RWPE1 (cell line): ENCODE measurements at regions not wholly inside any gene's neighbourhood (a gene's known extent, or its start where the extent isn't known, plus 50 kb on each side); places are given as distances from the start of the nearest gene placed in this dataset.

Source experiments
- CTCF ChIA-PET: fragments of 350-600 bp; sonication (Branson Sonifier 250); formaldehyde crosslinking; extraction: SDS; loops from one replicate; lab custom pipeline; 2021; lab: Yijun Ruan, JAX
- POLR2A ChIA-PET: fragments of 400-600 bp; formaldehyde crosslinking; extraction: SDS; loops from one replicate; lab custom pipeline; 2020; ENCODE audit warnings: antibody characterized with exemption; ENCODE audit not compliant: low non-redundant PET; lab: Yijun Ruan, JAX
- DNase-seq: peaks from one replicate; pipeline ENCODE4 v3.0.0; 2012; ENCODE audit warnings: low spot score
- H3K27ac ChIP-seq: fragments of 450-650 bp; 2 replicates; pipeline ENCODE4 v1.5.1; 2017
- CTCF ChIP-seq: fragments of 450-650 bp; conservative IDR thresholded peaks from 2 replicates; pipeline ENCODE4 v1.5.1; 2017; ENCODE audit warnings: low read depth, mild to moderate bottlenecking

- TF ChIP-seq CTCF = no peak
- H3K27ac ChIP-seq = peak overlapping the region; percentile 65; the same call in 1 of the 2 replicates
- peak; percentile 88 for DNase-seq
- CTCF ChIA-PET = interaction anchor here (0.8 kb wide), 1 partner anchor 51 kb away, joined by 3 read pairs; no protein-coding TSS in a partner anchor
- POLR2A ChIA-PET = no interaction called here
Observed at GRCh38 chr1:115189814-115190539, 100.7 kb upstream of the TSPAN2 start.

GRCh38 chr1:115188680-115189395, 99.5 kb upstream of the TSPAN2 start:
- POLR2A ChIA-PET = no interaction called here
- CTCF ChIA-PET = no interaction called here
- H3K27ac ChIP-seq = peak overlapping the region; percentile 65; the same call in 1 of the 2 replicates
- no peak for DNase-seq
- no peak for TF ChIP-seq CTCF

- no peak for TF ChIP-seq CTCF
- DNase-seq = no peak
- POLR2A ChIA-PET = no interaction called here
- H3K27ac ChIP-seq = no peak overlapping the region
- CTCF ChIA-PET = no interaction called here
Observed at GRCh38 chr1:115186711-115187265, 97.5 kb upstream of the TSPAN2 start.

- CTCF ChIA-PET = no interaction called here
- POLR2A ChIA-PET = no interaction called here
Observed at GRCh38 chr1:115185336-115185735, 96.0 kb upstream of the TSPAN2 start.

GRCh38 chr1:115184951-115185331, 95.6 kb upstream of the TSPAN2 start:
- ChIA-PET CTCF (no interaction called here), POLR2A (no interaction called here)
- H3K27ac ChIP-seq = peak overlapping the region; percentile 62

More at GRCh38 chr1:115185336-115185735, 96.0 kb upstream of the TSPAN2 start:
- no peak for DNase-seq
- peak overlapping the region; percentile 62 for H3K27ac ChIP-seq
- TF ChIP-seq CTCF = no peak

More at GRCh38 chr1:115184951-115185331, 95.6 kb upstream of the TSPAN2 start:
- peak; percentile 38 for DNase-seq
- TF ChIP-seq CTCF = no peak
